HCT116 (cell line): ENCODE measurements at regions not wholly inside any gene's neighbourhood (a gene's known extent, or its start where the extent isn't known, plus 50 kb on each side); places are given as distances from the start of the nearest gene placed in this dataset.

ENCODE experiments used
- ATAC-seq: fragments of 200-7000 bp; cut with Tn5 transposase; 2 replicates; pipeline ENCODE4 v1.9.1; 2020; ENCODE audit warnings: mild to moderate bottlenecking, moderate library complexity
- BruUV-seq: library from RNA; stranded (reverse); fragments of 400-500 nt; replicated peaks from 2 replicates; lab custom pipeline; 2021; lab: Mats Ljungman, UMichigan
- CTCF ChIA-PET: fragments of 300-600 bp; sonication (Branson Sonifier 250); formaldehyde crosslinking; loops from one replicate; lab custom pipeline; 2021; ENCODE audit warnings: antibody characterized with exemption; lab: Charles Lee
- POLR2A ChIA-PET: fragments of 300-600, 350-600 bp; sonication (Branson Sonifier 250); formaldehyde crosslinking; loops from one replicate; lab custom pipeline; 2021; ENCODE audit warnings: antibody characterized with exemption; lab: Charles Lee
- RAD21 ChIA-PET, 2 experiments: fragments of 300-600 bp; sonication (Branson Sonifier 250); formaldehyde crosslinking; loops; one replicate each; lab custom pipeline; 2023; ENCODE audit warnings: low total read pairs in 2 of 2; ENCODE audit not compliant: uncharacterized antibody in 2 of 2, unreplicated experiment in 2 of 2, low non-redundant PET in 1 of 2; lab: Charles Lee
- DNase-seq: peaks from one replicate; pipeline ENCODE4 v3.0.0-alpha.2; 2010; ENCODE audit warnings: low read depth, low spot score
- H2AFZ ChIP-seq: fragments of 200-600 bp; shearing (Covaris generic), sonication (generic); 2 replicates; pipeline ENCODE4 v1.6.1; 2017; ENCODE audit warnings: low read depth, mixed run types, mixed read lengths, antibody characterized with exemption, low read length; ENCODE audit not compliant: poor library complexity, severe bottlenecking
- H3K27ac ChIP-seq: 2 replicates; pipeline ENCODE4 v1.5.1; 2012; ENCODE audit warnings: low read depth, low read length
- H3K27me3 ChIP-seq: fragments of 200-600 bp; sonication (generic); 2 replicates; pipeline ENCODE4 v1.6.1; 2016; ENCODE audit warnings: mixed run types, low read length, mixed read lengths; ENCODE audit not compliant: insufficient read depth
- H3K36me3 ChIP-seq, 2 experiments: fragments of 200-500 bp in 1 of 2; fragments of 200-600 bp in 1 of 2; sonication (Bioruptor generic) in 1 of 2; sonication (generic) in 1 of 2; 2 replicates each; pipeline versions ENCODE4 v1.5.1 to v1.6.1; 2014 to 2016; ENCODE audit warnings: low read length in 2 of 2, inconsistent platforms in 1 of 2, mixed read lengths in 1 of 2, mixed run types in 1 of 2; ENCODE audit not compliant: insufficient read depth in 2 of 2, control insufficient read depth in 1 of 2
- H3K4me1 ChIP-seq, 2 experiments: fragments of 200-600 bp in 1 of 2; sonication (generic) in 1 of 2; 2 replicates each; pipeline versions ENCODE4 v1.5.1 to v1.6.1; 2012 to 2017; ENCODE audit warnings: low read length in 2 of 2, inconsistent platforms in 1 of 2, mild to moderate bottlenecking in 1 of 2, mixed read lengths in 1 of 2, mixed run types in 1 of 2, moderate library complexity in 1 of 2; ENCODE audit not compliant: insufficient read depth in 2 of 2, control insufficient read depth in 1 of 2
- H3K4me2 ChIP-seq: fragments of 200-600 bp; sonication (generic); 2 replicates; pipeline ENCODE4 v1.6.1; 2017; ENCODE audit warnings: mixed run types, low read length, mixed read lengths
- H3K4me3 ChIP-seq, 2 experiments: fragments of 200-600 bp in 1 of 2; sonication (generic) in 1 of 2; replicated peaks in 1 of 2; 2 replicates each; pipeline ENCODE4 v1.5.1; 2011 to 2016; ENCODE audit warnings: low read length in 2 of 2, control low read depth in 1 of 2, low read depth in 1 of 2, mild to moderate bottlenecking in 1 of 2, mixed read lengths in 1 of 2, mixed run types in 1 of 2
- H3K79me2 ChIP-seq: fragments of 200-600 bp; sonication (generic); 2 replicates; pipeline ENCODE4 v1.6.1; 2017; ENCODE audit warnings: mild to moderate bottlenecking, mixed run types, low read length, moderate library complexity, mixed read lengths; ENCODE audit not compliant: insufficient read depth
- H3K9ac ChIP-seq: fragments of 200-600 bp; sonication (generic); 2 replicates; pipeline ENCODE4 v1.6.1; 2016; ENCODE audit warnings: low read length, mixed read lengths
- H3K9me2 ChIP-seq: fragments of 200-600 bp; sonication (generic), shearing (Covaris generic); 2 replicates; pipeline ENCODE4 v1.6.1; 2017; ENCODE audit warnings: mixed run types, mild to moderate bottlenecking, moderate library complexity; ENCODE audit not compliant: insufficient read depth
- H3K9me3 ChIP-seq, 2 experiments: fragments of 200-500 bp in 1 of 2; fragments of 200-600 bp in 1 of 2; sonication (Bioruptor generic) in 1 of 2; sonication (generic) in 1 of 2; 2 replicates each; pipeline ENCODE4 v1.6.1; 2014 to 2017; ENCODE audit warnings: low read length in 2 of 2, mixed read lengths in 2 of 2, inconsistent platforms in 1 of 2, low read depth in 1 of 2, mild to moderate bottlenecking in 1 of 2, mixed run types in 1 of 2, moderate library complexity in 1 of 2; ENCODE audit not compliant: control insufficient read depth in 1 of 2, insufficient read depth in 1 of 2
- H4K20me1 ChIP-seq: fragments of 200-600 bp; sonication (generic), shearing (Covaris generic); 2 replicates; pipeline ENCODE4 v1.6.1; 2017; ENCODE audit warnings: mixed run types, mild to moderate bottlenecking, moderate library complexity; ENCODE audit not compliant: insufficient read depth
- CEBPB ChIP-seq: IDR thresholded peaks from 2 replicates; pipeline ENCODE4 v1.6.1; 2012; ENCODE audit warnings: low read depth
- EGR1 ChIP-seq: IDR thresholded peaks from 2 replicates; pipeline ENCODE4 v1.6.1; 2012; ENCODE audit warnings: low read depth
- EZH2 ChIP-seq: fragments of 200-600 bp; sonication (generic); IDR thresholded peaks from 2 replicates; pipeline ENCODE4 v1.6.1; 2017; ENCODE audit warnings: antibody characterized with exemption, mixed run types
- FOSL1 ChIP-seq: IDR thresholded peaks from 2 replicates; pipeline ENCODE4 v1.6.1; 2012; ENCODE audit warnings: low read depth
- JUND ChIP-seq: IDR thresholded peaks from 2 replicates; pipeline ENCODE4 v1.6.1; 2012
- POLR2A ChIP-seq: IDR thresholded peaks from 2 replicates; pipeline ENCODE4 v1.7.0; 2011; ENCODE audit warnings: borderline replicate concordance; ENCODE audit not compliant: insufficient read depth, insufficient read length; ENCODE audit errors: extremely low read depth
- POLR2AphosphoS5 ChIP-seq: IDR thresholded peaks from 2 replicates; pipeline ENCODE4 v1.6.1; 2011; ENCODE audit warnings: mild to moderate bottlenecking, low read depth, low read length, moderate library complexity
- SIN3A ChIP-seq: IDR thresholded peaks from 2 replicates; pipeline ENCODE4 v1.6.1; 2012; ENCODE audit warnings: low read depth
- intact Hi-C: fragments of 100-400 bp; cut with micrococcal nuclease; formaldehyde crosslinking; loops from 2 replicates; pipeline ENCODE4 v1.10.0; 2022
- TF ChIP-seq, protein P1 (sequence below): IDR thresholded peaks from 2 replicates; pipeline ENCODE4 v1.6.1; 2012
- TF ChIP-seq, protein P2 (sequence below): IDR thresholded peaks from 2 replicates; pipeline ENCODE4 v1.6.1; 2011; ENCODE audit warnings: mild to moderate bottlenecking, low read length, moderate library complexity; ENCODE audit not compliant: insufficient replicate concordance; ENCODE audit errors: extremely low read depth
- TF ChIP-seq, protein P3 (sequence below): IDR thresholded peaks from 2 replicates; pipeline ENCODE4 v1.6.1; 2012; ENCODE audit warnings: low read depth

DNA sequence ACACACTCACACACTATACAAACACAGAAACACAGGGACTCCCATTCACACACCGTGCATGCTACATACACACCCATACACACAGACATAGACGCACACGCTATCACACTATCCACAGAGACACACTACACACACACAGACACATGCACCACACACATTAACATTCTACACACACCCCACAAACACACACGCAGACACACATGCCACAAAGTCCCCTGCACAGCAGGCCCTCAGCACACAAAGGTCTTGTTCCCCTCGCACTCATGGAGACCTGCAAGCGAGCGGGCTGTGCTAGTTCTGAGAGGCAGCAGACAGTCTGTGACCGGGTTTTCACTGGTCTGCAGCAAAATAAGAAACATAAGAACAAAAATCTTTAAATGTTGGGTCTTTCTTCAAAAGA lies 429.6 kb upstream of the SALL3 start:
- Histone ChIP-seq H3K4me1 (no peaks in the 10 kb centered on the region), H3K4me3 (no peak overlapping the region), H3K36me3 (no peaks in the 10 kb centered on the region), H3K4me2 (no peak overlapping the region), H4K20me1 (no peaks in the 10 kb centered on the region), H2AFZ (no peak overlapping the region)
- POLR2A ChIA-PET: no interaction called here
- DNase-seq: no peak
- CTCF ChIA-PET: no interaction called here
- TF ChIP-seq FOSL1: no peak
- no peak for TF ChIP-seq EGR1
- TF ChIP-seq POLR2A: no peak
- TF ChIP-seq, protein P1, sequence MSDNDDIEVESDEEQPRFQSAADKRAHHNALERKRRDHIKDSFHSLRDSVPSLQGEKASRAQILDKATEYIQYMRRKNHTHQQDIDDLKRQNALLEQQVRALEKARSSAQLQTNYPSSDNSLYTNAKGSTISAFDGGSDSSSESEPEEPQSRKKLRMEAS: no peak
- TF ChIP-seq, protein P2, sequence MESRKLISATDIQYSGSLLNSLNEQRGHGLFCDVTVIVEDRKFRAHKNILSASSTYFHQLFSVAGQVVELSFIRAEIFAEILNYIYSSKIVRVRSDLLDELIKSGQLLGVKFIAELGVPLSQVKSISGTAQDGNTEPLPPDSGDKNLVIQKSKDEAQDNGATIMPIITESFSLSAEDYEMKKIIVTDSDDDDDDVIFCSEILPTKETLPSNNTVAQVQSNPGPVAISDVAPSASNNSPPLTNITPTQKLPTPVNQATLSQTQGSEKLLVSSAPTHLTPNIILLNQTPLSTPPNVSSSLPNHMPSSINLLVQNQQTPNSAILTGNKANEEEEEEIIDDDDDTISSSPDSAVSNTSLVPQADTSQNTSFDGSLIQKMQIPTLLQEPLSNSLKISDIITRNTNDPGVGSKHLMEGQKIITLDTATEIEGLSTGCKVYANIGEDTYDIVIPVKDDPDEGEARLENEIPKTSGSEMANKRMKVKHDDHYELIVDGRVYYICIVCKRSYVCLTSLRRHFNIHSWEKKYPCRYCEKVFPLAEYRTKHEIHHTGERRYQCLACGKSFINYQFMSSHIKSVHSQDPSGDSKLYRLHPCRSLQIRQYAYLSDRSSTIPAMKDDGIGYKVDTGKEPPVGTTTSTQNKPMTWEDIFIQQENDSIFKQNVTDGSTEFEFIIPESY: no peak
- TF ChIP-seq, all 23 proteins: peak for 0
- RAD21 ChIA-PET: no interaction called here
- no peak for ATAC-seq
- Histone ChIP-seq H3K9me3 (peaks cover 5 to 22% of the 10 kb centered on the region in 2 experiments; a peak in 2 of 4 replicates), H3K9me2 (no peaks in the 10 kb centered on the region), H3K79me2 (no peaks in the 10 kb centered on the region), H3K27me3 (no peaks in the 10 kb centered on the region), H3K27ac (no peak overlapping the region), H3K9ac (no peak overlapping the region)
- intact Hi-C loops: no loop called here
- no TSS peak for BruUV-seq

DNA sequence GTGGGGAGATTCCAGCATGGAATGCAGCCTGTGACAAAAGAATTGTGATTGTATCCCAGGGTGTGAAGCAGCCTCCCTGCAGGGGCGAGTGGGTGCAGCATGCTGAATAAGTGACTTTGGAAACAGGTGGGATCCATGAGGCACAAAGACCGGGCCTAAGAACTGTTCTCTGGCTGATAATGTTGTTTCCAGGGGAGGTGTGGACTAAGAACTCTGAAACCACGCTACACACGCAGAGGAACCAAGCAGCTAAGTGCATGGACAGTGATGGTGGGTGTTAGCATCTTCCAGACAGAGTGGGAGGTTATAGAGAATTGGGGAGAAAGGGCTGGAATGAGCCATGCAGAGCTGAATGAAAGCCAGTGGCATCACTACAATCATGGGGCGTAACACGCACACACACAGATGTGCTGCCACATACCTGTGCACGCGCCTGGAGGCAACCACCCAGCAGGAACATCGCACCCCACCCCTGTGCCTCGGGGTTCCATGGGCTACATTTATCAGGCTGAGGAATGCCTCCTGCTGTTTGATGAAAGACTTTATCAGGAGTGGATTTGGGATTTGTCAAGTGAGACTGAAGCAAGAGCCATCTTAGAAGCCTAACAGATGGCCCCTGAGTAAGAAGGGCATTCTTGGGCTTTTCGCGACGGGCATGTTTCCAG lies 424.5 kb upstream of the SALL3 start:
- no peak for DNase-seq
- RAD21 ChIA-PET: no interaction called here
- BruUV-seq: no TSS peak
- TF ChIP-seq, protein P3, sequence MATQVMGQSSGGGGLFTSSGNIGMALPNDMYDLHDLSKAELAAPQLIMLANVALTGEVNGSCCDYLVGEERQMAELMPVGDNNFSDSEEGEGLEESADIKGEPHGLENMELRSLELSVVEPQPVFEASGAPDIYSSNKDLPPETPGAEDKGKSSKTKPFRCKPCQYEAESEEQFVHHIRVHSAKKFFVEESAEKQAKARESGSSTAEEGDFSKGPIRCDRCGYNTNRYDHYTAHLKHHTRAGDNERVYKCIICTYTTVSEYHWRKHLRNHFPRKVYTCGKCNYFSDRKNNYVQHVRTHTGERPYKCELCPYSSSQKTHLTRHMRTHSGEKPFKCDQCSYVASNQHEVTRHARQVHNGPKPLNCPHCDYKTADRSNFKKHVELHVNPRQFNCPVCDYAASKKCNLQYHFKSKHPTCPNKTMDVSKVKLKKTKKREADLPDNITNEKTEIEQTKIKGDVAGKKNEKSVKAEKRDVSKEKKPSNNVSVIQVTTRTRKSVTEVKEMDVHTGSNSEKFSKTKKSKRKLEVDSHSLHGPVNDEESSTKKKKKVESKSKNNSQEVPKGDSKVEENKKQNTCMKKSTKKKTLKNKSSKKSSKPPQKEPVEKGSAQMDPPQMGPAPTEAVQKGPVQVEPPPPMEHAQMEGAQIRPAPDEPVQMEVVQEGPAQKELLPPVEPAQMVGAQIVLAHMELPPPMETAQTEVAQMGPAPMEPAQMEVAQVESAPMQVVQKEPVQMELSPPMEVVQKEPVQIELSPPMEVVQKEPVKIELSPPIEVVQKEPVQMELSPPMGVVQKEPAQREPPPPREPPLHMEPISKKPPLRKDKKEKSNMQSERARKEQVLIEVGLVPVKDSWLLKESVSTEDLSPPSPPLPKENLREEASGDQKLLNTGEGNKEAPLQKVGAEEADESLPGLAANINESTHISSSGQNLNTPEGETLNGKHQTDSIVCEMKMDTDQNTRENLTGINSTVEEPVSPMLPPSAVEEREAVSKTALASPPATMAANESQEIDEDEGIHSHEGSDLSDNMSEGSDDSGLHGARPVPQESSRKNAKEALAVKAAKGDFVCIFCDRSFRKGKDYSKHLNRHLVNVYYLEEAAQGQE: no peak
- TF ChIP-seq CEBPB (no peak), JUND (no peak), POLR2AphosphoS5 (no peak), EZH2 (no peak), FOSL1 (no peak), SIN3A (no peak)
- TF ChIP-seq, protein P2: no peak

More for the DNA sequence above, 424.5 kb upstream of the SALL3 start:
- no peak overlapping the region for H3K9ac ChIP-seq
- ChIA-PET CTCF (no interaction called here), POLR2A (no interaction called here)
- no peak overlapping the region for H3K4me3 ChIP-seq
- no peaks in the 10 kb centered on the region for H3K27me3 ChIP-seq
- H3K27ac ChIP-seq: no peak overlapping the region
- peaks cover under 1 to 11% of the 10 kb centered on the region in 2 experiments; a peak in 2 of 4 replicates for H3K9me3 ChIP-seq
- H3K36me3 ChIP-seq: no peaks in the 10 kb centered on the region
- intact Hi-C loops: no loop called here
- ATAC-seq: no peak
- H4K20me1 ChIP-seq: no peaks in the 10 kb centered on the region
- no peak overlapping the region for H2AFZ ChIP-seq
- no peaks in the 10 kb centered on the region for H3K79me2 ChIP-seq
- no peaks in the 10 kb centered on the region for H3K9me2 ChIP-seq
- H3K4me1 ChIP-seq: no peaks in the 10 kb centered on the region
- H3K4me2 ChIP-seq: no peak overlapping the region
